BE2C (cell line): ENCODE measurements at regions not wholly inside any gene's neighbourhood (a gene's known extent, or its start where the extent isn't known, plus 50 kb on each side); places are given as distances from the start of the nearest gene placed in this dataset.
A peak's percentile ranks its signal among the peaks of the same experiment; 100 is the strongest.

Source experiments
- DNase-seq: peaks from one replicate; pipeline ENCODE4 v3.0.0-alpha.2; 2020
- H3K27me3 ChIP-seq: fragments of 250-450 bp; sonication (Bioruptor Pico); 2 replicates; pipeline ENCODE4 v1.5.1; 2020; ENCODE audit warnings: mild to moderate bottlenecking
- H3K36me3 ChIP-seq: fragments of 250-450 bp; sonication (Bioruptor Pico); 2 replicates; pipeline ENCODE4 v1.5.1; 2020; ENCODE audit warnings: mild to moderate bottlenecking
- H3K4me1 ChIP-seq: fragments of 250-450 bp; sonication (Bioruptor Pico); 2 replicates; pipeline ENCODE4 v1.5.1; 2020
- H3K4me3 ChIP-seq: 2 replicates; pipeline ENCODE4 v1.5.1; 2011; ENCODE audit warnings: low read depth, low read length
- H3K9me3 ChIP-seq: fragments of 250-450 bp; sonication (Bioruptor Pico); 2 replicates; pipeline ENCODE4 v1.5.1; 2020
- TF ChIP-seq, protein P1 (sequence below): IDR thresholded peaks from 2 replicates; pipeline ENCODE4 v1.5.1; 2012; ENCODE audit warnings: mild to moderate bottlenecking, low read depth, low read length

DNA sequence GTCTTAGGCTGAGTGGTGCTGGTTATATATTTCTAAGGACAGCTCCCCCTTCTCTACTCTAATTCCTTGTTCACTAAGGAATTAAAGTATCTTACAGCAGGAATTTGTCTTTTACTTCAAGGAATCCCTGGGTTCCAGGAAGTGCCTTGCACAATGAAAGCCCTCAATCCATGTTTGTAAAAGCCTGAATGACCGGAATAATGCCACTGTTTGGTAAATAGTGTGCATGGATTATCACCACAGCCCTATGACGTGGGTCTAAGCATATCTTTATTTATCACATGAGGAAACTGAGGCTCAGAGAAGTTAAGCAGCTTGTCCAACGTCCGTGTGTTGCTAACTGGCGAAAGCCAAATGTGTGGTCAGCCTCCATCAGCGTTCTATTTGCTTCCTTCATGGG lies 135.7 kb upstream of the NAV2 start:
- Histone ChIP-seq H3K9me3 (no peaks in the 10 kb centered on the region), H3K4me1 (no peaks in the 10 kb centered on the region), H3K27me3 (no peaks in the 10 kb centered on the region), H3K4me3 (no peak overlapping the region), H3K36me3 (no peaks in the 10 kb centered on the region)
- no peak for DNase-seq
- TF ChIP-seq, protein P1, sequence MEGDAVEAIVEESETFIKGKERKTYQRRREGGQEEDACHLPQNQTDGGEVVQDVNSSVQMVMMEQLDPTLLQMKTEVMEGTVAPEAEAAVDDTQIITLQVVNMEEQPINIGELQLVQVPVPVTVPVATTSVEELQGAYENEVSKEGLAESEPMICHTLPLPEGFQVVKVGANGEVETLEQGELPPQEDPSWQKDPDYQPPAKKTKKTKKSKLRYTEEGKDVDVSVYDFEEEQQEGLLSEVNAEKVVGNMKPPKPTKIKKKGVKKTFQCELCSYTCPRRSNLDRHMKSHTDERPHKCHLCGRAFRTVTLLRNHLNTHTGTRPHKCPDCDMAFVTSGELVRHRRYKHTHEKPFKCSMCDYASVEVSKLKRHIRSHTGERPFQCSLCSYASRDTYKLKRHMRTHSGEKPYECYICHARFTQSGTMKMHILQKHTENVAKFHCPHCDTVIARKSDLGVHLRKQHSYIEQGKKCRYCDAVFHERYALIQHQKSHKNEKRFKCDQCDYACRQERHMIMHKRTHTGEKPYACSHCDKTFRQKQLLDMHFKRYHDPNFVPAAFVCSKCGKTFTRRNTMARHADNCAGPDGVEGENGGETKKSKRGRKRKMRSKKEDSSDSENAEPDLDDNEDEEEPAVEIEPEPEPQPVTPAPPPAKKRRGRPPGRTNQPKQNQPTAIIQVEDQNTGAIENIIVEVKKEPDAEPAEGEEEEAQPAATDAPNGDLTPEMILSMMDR: no peak

DNA sequence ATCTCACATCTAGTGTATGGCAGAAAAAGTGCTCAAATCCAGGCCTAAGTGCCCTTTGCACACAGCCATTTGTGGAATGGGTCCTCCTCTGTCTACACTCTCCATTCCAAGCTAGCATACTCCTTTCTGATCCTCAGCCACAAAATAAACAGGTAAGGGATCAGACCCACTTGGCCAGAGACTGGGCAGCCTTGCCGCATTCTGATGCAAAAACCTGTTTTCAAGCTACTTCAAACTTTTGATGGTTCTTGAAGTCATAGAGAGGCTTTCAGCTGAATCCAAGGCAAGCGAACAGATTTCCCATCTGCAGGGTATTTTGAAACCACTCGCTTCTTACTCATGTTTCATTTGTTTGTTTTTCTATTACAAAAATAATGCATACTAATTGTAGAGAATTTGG lies 136.6 kb upstream of the NAV2 start:
- no peaks in the 10 kb centered on the region for H3K4me1 ChIP-seq
- no peaks in the 10 kb centered on the region for H3K9me3 ChIP-seq
- TF ChIP-seq, protein P1: no peak
- H3K27me3 ChIP-seq: no peaks in the 10 kb centered on the region
- no peaks in the 10 kb centered on the region for H3K36me3 ChIP-seq
- DNase-seq: no peak
- H3K4me3 ChIP-seq: no peak overlapping the region

DNA sequence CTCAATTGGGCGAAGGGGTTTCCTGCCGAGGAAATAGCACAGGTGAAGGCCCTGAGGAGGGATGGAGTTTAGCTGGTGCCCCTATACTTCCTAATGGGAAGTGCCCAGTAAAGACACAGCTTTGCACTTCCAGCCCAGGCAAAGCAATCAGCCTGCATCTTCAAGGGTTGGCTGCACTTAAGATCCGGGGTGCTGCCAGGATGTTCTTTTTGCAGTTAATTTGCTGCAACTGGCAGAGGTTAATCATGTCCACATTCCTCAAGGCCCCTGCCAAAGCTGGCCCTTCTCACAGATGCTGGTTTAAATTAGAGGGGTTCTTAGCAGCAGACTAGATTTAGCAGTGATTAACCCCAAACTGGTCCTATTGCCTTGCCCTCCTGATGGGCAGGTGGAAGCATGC lies 137.7 kb upstream of the NAV2 start:
- Histone ChIP-seq H3K9me3 (no peaks in the 10 kb centered on the region), H3K4me1 (no peaks in the 10 kb centered on the region), H3K4me3 (no peak overlapping the region), H3K36me3 (no peaks in the 10 kb centered on the region), H3K27me3 (no peaks in the 10 kb centered on the region)
- DNase-seq: no peak
- TF ChIP-seq, protein P1: no peak

DNA sequence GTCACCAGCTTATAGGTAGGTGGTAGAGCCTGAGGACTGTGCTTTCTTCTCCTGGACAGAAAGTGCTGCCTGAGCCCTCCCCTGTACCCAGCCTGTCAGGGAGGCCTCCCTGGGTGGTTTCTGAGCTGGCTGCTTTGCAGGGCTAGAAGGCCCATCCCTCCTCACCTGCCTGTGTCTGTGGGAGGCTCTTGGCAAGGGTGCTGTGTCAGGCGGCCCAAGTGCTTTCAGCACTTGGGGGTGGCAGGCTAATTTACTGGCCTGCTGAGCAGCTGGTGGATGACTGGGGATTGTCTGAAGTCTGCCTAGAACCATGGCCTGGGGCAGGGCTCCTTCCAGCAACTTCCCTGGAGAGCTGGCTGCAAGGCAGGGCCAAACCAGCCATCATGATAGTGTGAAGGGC lies 139.0 kb upstream of the NAV2 start:
- Histone ChIP-seq H3K9me3 (no peaks in the 10 kb centered on the region), H3K36me3 (no peaks in the 10 kb centered on the region), H3K4me1 (no peaks in the 10 kb centered on the region), H3K27me3 (no peaks in the 10 kb centered on the region), H3K4me3 (no peak overlapping the region)
- peak; percentile 12 for DNase-seq
- TF ChIP-seq, protein P1: no peak

DNA sequence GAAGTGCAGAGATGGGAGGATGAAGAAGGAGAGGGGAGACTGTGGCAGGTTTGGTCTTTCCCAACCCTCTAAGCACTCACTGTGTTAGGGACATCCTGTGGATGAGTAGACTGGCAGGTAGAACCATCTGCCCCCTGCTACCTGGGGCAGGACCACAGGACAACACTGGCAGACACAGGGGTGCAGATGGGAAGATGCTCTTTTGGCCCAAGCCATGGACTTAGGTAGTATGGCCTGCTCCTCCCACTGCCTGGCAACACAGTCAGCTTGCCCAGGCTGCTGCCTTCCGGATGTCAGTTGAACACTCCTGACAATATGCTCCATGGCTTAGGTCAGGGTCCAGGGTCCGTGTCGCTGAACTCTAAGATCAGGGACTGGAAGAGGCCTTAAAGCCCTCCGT lies 140.7 kb upstream of the NAV2 start:
- H3K4me3 ChIP-seq: no peak overlapping the region
- H3K36me3 ChIP-seq: no peaks in the 10 kb centered on the region
- H3K4me1 ChIP-seq: no peaks in the 10 kb centered on the region
- H3K27me3 ChIP-seq: no peaks in the 10 kb centered on the region
- TF ChIP-seq, protein P1: no peak
- no peaks in the 10 kb centered on the region for H3K9me3 ChIP-seq
- DNase-seq: no peak

DNA sequence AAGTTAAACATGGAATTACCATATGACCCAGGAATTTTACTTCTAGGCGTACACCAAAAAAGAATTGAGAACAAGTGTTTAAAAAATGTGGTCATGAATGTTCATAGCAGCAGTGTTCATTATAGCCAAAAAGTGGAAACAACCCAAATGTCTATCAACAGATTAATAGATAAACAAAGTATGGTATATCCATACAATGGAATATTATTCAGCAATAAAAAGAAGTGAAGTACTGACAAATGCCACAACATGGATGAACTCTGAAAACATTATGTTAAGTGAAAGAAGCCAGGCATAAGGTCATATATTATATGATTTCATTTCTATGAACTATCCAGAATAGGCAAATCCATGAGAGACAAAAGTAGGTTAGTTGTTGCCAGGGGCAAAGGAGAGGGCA lies 141.7 kb upstream of the NAV2 start:
- DNase-seq: no peak
- TF ChIP-seq, protein P1: no peak
- no peaks in the 10 kb centered on the region for H3K4me1 ChIP-seq
- H3K4me3 ChIP-seq: no peak overlapping the region
- H3K27me3 ChIP-seq: no peaks in the 10 kb centered on the region
- no peaks in the 10 kb centered on the region for H3K36me3 ChIP-seq
- H3K9me3 ChIP-seq: no peaks in the 10 kb centered on the region
